B cell (primary cell): ENCODE measurements at regions not wholly inside any gene's neighbourhood (a gene's known extent, or its start where the extent isn't known, plus 50 kb on each side); places are given as distances from the start of the nearest gene placed in this dataset.

Source experiments
- ATAC-seq: fragments of 200-7000 bp; cut with Tn5 transposase; one replicate; pipeline ENCODE4 v1.10.0; 2021; ENCODE audit warnings: low read depth, mild to moderate bottlenecking, moderate number of reproducible peaks, moderate library complexity
- CTCF ChIA-PET: fragments of 350-600 bp; sonication (Branson Sonifier 250); formaldehyde crosslinking; loops from one replicate; lab custom pipeline; 2021; ENCODE audit warnings: antibody characterized with exemption, inconsistent platforms; lab: Charles Lee
- POLR2A ChIA-PET: fragments of 350-600 bp; sonication (Branson Sonifier 250); formaldehyde crosslinking; loops from one replicate; lab custom pipeline; 2021; ENCODE audit warnings: antibody characterized with exemption; lab: Charles Lee
- DNase-seq: peaks from one replicate; pipeline ENCODE4 v3.0.0; 2013
- H2AFZ ChIP-seq: 2 replicates; pipeline ENCODE4 v1.6.1; 2012; ENCODE audit warnings: mild to moderate bottlenecking, low read depth, low read length; ENCODE audit not compliant: insufficient read depth, poor library complexity, severe bottlenecking
- H3K27ac ChIP-seq, 2 donors: 1 replicate in 1 of 2; 2 replicates in 1 of 2; pipeline ENCODE4 v1.5.1; 2012 to 2013; ENCODE audit warnings: low read length in 2 of 2, mild to moderate bottlenecking in 2 of 2, moderate library complexity in 1 of 2
- H3K27me3 ChIP-seq, 4 experiments: fragments of 200-600 bp in 1 of 4; sonication (generic) in 1 of 4; replicated peaks in 1 of 4; 1 replicate in 2 of 4; 2 replicates in 2 of 4; pipeline versions ENCODE4 v1.6.1 to v1.7.0; 2013 to 2016; ENCODE audit warnings: low read length in 3 of 4, mild to moderate bottlenecking in 2 of 4, mixed read lengths in 1 of 4, moderate library complexity in 1 of 4; ENCODE audit not compliant: insufficient read depth in 4 of 4, control insufficient read depth in 3 of 4; ENCODE audit errors: control extremely low read depth in 1 of 4
- H3K36me3 ChIP-seq, 2 experiments: replicated peaks in 1 of 2; 1 replicate in 1 of 2; 2 replicates in 1 of 2; pipeline versions ENCODE4 v1.6.1 to v1.7.1; 2013; ENCODE audit warnings: low read length in 1 of 2; ENCODE audit not compliant: insufficient read depth in 2 of 2, control insufficient read depth in 1 of 2; ENCODE audit errors: control extremely low read depth in 1 of 2, extremely low read depth in 1 of 2
- H3K4me1 ChIP-seq, 2 donors: fragments of 200-600 bp in 1 of 2; sonication (generic) in 1 of 2; 1 replicate in 1 of 2; 2 replicates in 1 of 2; pipeline versions ENCODE4 v1.5.1 to v1.6.1; 2013 to 2017; ENCODE audit warnings: low read length in 2 of 2; ENCODE audit not compliant: control insufficient read depth in 2 of 2, insufficient read depth in 2 of 2
- H3K4me2 ChIP-seq: replicated peaks from 2 replicates; pipeline ENCODE3; 2012; ENCODE audit warnings: mild to moderate bottlenecking, low read depth, low read length; ENCODE audit not compliant: poor library complexity, severe bottlenecking
- H3K4me3 ChIP-seq, 5 experiments: fragments of 200-600 bp in 1 of 5; sonication (generic) in 1 of 5; 1 replicate in 3 of 5; 2 replicates in 2 of 5; pipeline versions ENCODE4 v1.5.1 to v1.7.0; 2011 to 2016; ENCODE audit warnings: low read length in 4 of 5, mild to moderate bottlenecking in 4 of 5, low read depth in 2 of 5, control low read depth in 1 of 5, moderate library complexity in 1 of 5; ENCODE audit not compliant: insufficient read depth in 1 of 5; ENCODE audit errors: control extremely low read depth in 1 of 5, extremely low read depth in 1 of 5
- H3K79me2 ChIP-seq: fragments of 200-600 bp; sonication (generic); one replicate; pipeline ENCODE4 v1.6.0; 2016; ENCODE audit warnings: low read length; ENCODE audit not compliant: control insufficient read depth, insufficient read depth
- H3K9ac ChIP-seq: fragments of 200-600 bp; sonication (generic); 2 replicates; pipeline ENCODE4 v1.6.1; 2017; ENCODE audit warnings: mild to moderate bottlenecking, low read length, moderate library complexity
- H3K9me3 ChIP-seq, 3 donors: one replicate each; pipeline versions ENCODE4 v1.6.1 to v1.7.1; 2013; ENCODE audit warnings: low read length in 2 of 3; ENCODE audit not compliant: control insufficient read depth in 2 of 3, insufficient read depth in 1 of 3; ENCODE audit errors: control extremely low read depth in 1 of 3
- H4K20me1 ChIP-seq: 2 replicates; pipeline ENCODE4 v1.6.0; 2012; ENCODE audit warnings: mild to moderate bottlenecking, low read length; ENCODE audit not compliant: insufficient read depth, control insufficient read depth, poor library complexity, severe bottlenecking
- H3K27ac Mint-ChIP-seq: one replicate; pipeline ENCODE4 v1.8.0; 2021; ENCODE audit warnings: mixed read lengths
- H3K27me3 Mint-ChIP-seq: one replicate; pipeline ENCODE4 v1.8.0; 2021; ENCODE audit warnings: mixed read lengths
- H3K4me1 Mint-ChIP-seq: one replicate; pipeline ENCODE4 v1.8.0; 2021; ENCODE audit warnings: mixed read lengths
- H3K4me3 Mint-ChIP-seq: one replicate; pipeline ENCODE4 v1.8.0; 2021; ENCODE audit warnings: mixed read lengths
- H3K9me3 Mint-ChIP-seq: one replicate; pipeline ENCODE4 v1.8.0; 2022; ENCODE audit warnings: mixed read lengths; ENCODE audit not compliant: insufficient read depth
- CTCF ChIP-seq: fragments of 200-600 bp; IDR thresholded peaks from one replicate; pipeline ENCODE4 v1.8.0; 2022; ENCODE audit warnings: antibody characterized with exemption, mild to moderate bottlenecking
- EZH2 ChIP-seq: IDR thresholded peaks from 2 replicates; pipeline ENCODE4 v1.6.1; 2012; ENCODE audit warnings: borderline replicate concordance, low read depth, mild to moderate bottlenecking, moderate library complexity, low read length; ENCODE audit not compliant: insufficient read depth, poor library complexity, severe bottlenecking
- WGBS: methylation state at CpG from one replicate; pipeline ENCODE4 v1.1.5; 2013; ENCODE audit warnings: missing lambda C conversion rate; ENCODE audit not compliant: insufficient coverage; 5-methylcytosine and 5-hydroxymethylcytosine counted together
- intact Hi-C: fragments of 100-400 bp; cut with micrococcal nuclease; formaldehyde crosslinking; loops from one replicate; pipeline ENCODE4 v1.10.0; 2022

- H2AFZ ChIP-seq = peak overlapping the region; percentile 40
- H3K36me3 ChIP-seq = no peaks in the 10 kb centered on the region
- ChIA-PET CTCF (no interaction called here), POLR2A (no interaction called here)
- Mint-ChIP-seq H3K27ac (no peak overlapping the region), H3K4me3 (no peak overlapping the region), H3K9me3 (no peaks in the 10 kb centered on the region), H3K27me3 (peaks cover 23% of the 10 kb centered on the region), H3K4me1 (peaks cover 19% of the 10 kb centered on the region)
- H3K4me1 ChIP-seq = peaks cover 0 to 9% of the 10 kb centered on the region in 2 donors
- no peaks in the 10 kb centered on the region for H4K20me1 ChIP-seq
- ATAC-seq (no peak), DNase-seq (no peak)
- no peak overlapping the region for H3K4me3 ChIP-seq
- intact Hi-C loops = no loop called here
- TF ChIP-seq CTCF (no peak), EZH2 (no peak)
- no peak overlapping the region for H3K27ac ChIP-seq
- H3K9me3 ChIP-seq = no peaks in the 10 kb centered on the region
- peak overlapping the region; percentile 14 for H3K4me2 ChIP-seq
- no CpG with 5 or more reads among the region's 7 CpGs for WGBS
- peaks cover 0 to 9% (median 5%) of the 10 kb centered on the region in 4 experiments for H3K27me3 ChIP-seq
- H3K79me2 ChIP-seq = no peaks in the 10 kb centered on the region
- no peak overlapping the region for H3K9ac ChIP-seq
These were observed 151.8 kb upstream of the ADRA1B start for GRCh38 chr5:159764283-159765134.

- Histone ChIP-seq H3K9ac (no peak overlapping the region), H3K9me3 (peaks cover 0 to under 1% (median 0%) of the 10 kb centered on the region in 3 donors), H2AFZ (no peak overlapping the region), H3K4me1 (peaks cover 0 to 9% of the 10 kb centered on the region in 2 donors), H3K27me3 (peaks cover 0 to 9% (median 5%) of the 10 kb centered on the region in 4 experiments), H3K4me2 (no peak overlapping the region), H3K4me3 (no peak overlapping the region), H3K36me3 (no peaks in the 10 kb centered on the region), H3K27ac (no peak overlapping the region), H4K20me1 (no peaks in the 10 kb centered on the region), H3K79me2 (no peaks in the 10 kb centered on the region)
- Mint-ChIP-seq H3K4me3 (no peak overlapping the region), H3K27me3 (peaks cover 25% of the 10 kb centered on the region), H3K27ac (no peak overlapping the region), H3K4me1 (peaks cover 19% of the 10 kb centered on the region), H3K9me3 (no peaks in the 10 kb centered on the region)
- ChIA-PET CTCF (no interaction called here), POLR2A (no interaction called here)
- no peak for ATAC-seq
- intact Hi-C loops = no loop called here
- DNase-seq = no peak
- 80% methylated on average over 5 of the region's 6 CpGs for WGBS
- TF ChIP-seq CTCF = no peak
- TF ChIP-seq EZH2 = no peak
These were observed 151.2 kb upstream of the ADRA1B start for GRCh38 chr5:159765135-159765433.
